Ishikawa (cell line): ENCODE measurements at regions not wholly inside any gene's neighbourhood (a gene's known extent, or its start where the extent isn't known, plus 50 kb on each side); places are given as distances from the start of the nearest gene placed in this dataset.

Experiments
- CEBPB ChIP-seq: IDR thresholded peaks from 2 replicates; pipeline ENCODE4 v1.6.1; 2012
- CREB1 ChIP-seq: IDR thresholded peaks from 2 replicates; pipeline ENCODE4 v1.6.1; 2012; ENCODE audit warnings: low read depth
- EGR1 ChIP-seq: IDR thresholded peaks from 2 replicates; pipeline ENCODE4 v1.6.1; 2012
- EP300 ChIP-seq: IDR thresholded peaks from 2 replicates; pipeline ENCODE4 v1.6.1; 2012; ENCODE audit warnings: borderline replicate concordance
- FOXM1 ChIP-seq: IDR thresholded peaks from 2 replicates; pipeline ENCODE4 v1.6.1; 2012; ENCODE audit warnings: low read depth, borderline replicate concordance
- MAX ChIP-seq: IDR thresholded peaks from 2 replicates; pipeline ENCODE4 v1.6.1; 2012
- NFIC ChIP-seq: IDR thresholded peaks from 2 replicates; pipeline ENCODE4 v1.6.1; 2012
- RAD21 ChIP-seq: IDR thresholded peaks from 2 replicates; pipeline ENCODE4 v1.6.1; 2012; ENCODE audit warnings: low read depth
- REST ChIP-seq: IDR thresholded peaks from 2 replicates; pipeline ENCODE4 v1.6.1; 2012; ENCODE audit warnings: low read depth, mild to moderate bottlenecking
- TAF1 ChIP-seq: IDR thresholded peaks from 2 replicates; pipeline ENCODE4 v1.6.1; 2012; ENCODE audit warnings: low read depth, mild to moderate bottlenecking
- TCF12 ChIP-seq: IDR thresholded peaks from 2 replicates; pipeline ENCODE4 v1.6.1; 2012; ENCODE audit warnings: low read depth
- TEAD4 ChIP-seq: IDR thresholded peaks from 2 replicates; pipeline ENCODE4 v1.6.1; 2012
- USF1 ChIP-seq: IDR thresholded peaks from 2 replicates; pipeline ENCODE4 v1.6.1; 2012
- YY1 ChIP-seq: IDR thresholded peaks from 2 replicates; pipeline ENCODE4 v1.6.1; 2012; ENCODE audit warnings: low read depth
- ZBTB7A ChIP-seq: IDR thresholded peaks from 2 replicates; pipeline ENCODE4 v1.6.1; 2012; ENCODE audit warnings: low read depth

GRCh38 chrX:46278572-46278971, 266.6 kb downstream of the ZNF674 start:
- no peak for TF ChIP-seq EP300
- TF ChIP-seq CREB1 = no peak
- TF ChIP-seq USF1 = no peak
- TF ChIP-seq FOXM1 = no peak
- TF ChIP-seq RAD21 = no peak
- no peak for TF ChIP-seq MAX
- TF ChIP-seq EGR1 = no peak
- TF ChIP-seq YY1 = no peak
- no peak for TF ChIP-seq ZBTB7A
- no peak for TF ChIP-seq CEBPB
- TF ChIP-seq TEAD4 = no peak
- no peak for TF ChIP-seq REST
- TF ChIP-seq TAF1 = no peak
- no peak for TF ChIP-seq NFIC
- no peak for TF ChIP-seq TCF12

- TF ChIP-seq TEAD4 (no peak), CEBPB (no peak), TCF12 (no peak), TAF1 (no peak), ZBTB7A (no peak), RAD21 (no peak), MAX (no peak), REST (no peak), USF1 (no peak), CREB1 (no peak), FOXM1 (no peak)
Measured at GRCh38 chrX:46268412-46268811, 276.8 kb downstream of the ZNF674 start.

GRCh38 chrX:46263494-46263893, 281.7 kb downstream of the ZNF674 start:
- TF ChIP-seq RAD21 = no peak
- TF ChIP-seq MAX = no peak
- TF ChIP-seq TEAD4 = no peak
- TF ChIP-seq EGR1 = no peak
- no peak for TF ChIP-seq EP300
- TF ChIP-seq CREB1 = no peak
- no peak for TF ChIP-seq REST
- TF ChIP-seq YY1 = no peak
- TF ChIP-seq TCF12 = no peak
- no peak for TF ChIP-seq ZBTB7A
- no peak for TF ChIP-seq NFIC
- TF ChIP-seq USF1 = no peak
- no peak for TF ChIP-seq CEBPB
- no peak for TF ChIP-seq TAF1

GRCh38 chrX:46262304-46262703, 282.9 kb downstream of the ZNF674 start:
- TF ChIP-seq MAX (no peak), RAD21 (no peak), EP300 (no peak), EGR1 (no peak), TAF1 (no peak), CEBPB (no peak), CREB1 (no peak), ZBTB7A (no peak), FOXM1 (no peak), USF1 (no peak), NFIC (no peak), REST (no peak), TCF12 (no peak), TEAD4 (no peak), YY1 (no peak)
